SK-N-SH (cell line): ENCODE measurements at regions not wholly inside any gene's neighbourhood (a gene's known extent, or its start where the extent isn't known, plus 50 kb on each side); places are given as distances from the start of the nearest gene placed in this dataset.

ENCODE experiments used
- JUND ChIP-seq: IDR thresholded peaks from 2 replicates; pipeline ENCODE4 v1.4.0; 2012
- POLR2AphosphoS5 ChIP-seq: IDR thresholded peaks from 2 replicates; pipeline ENCODE4 v1.6.1; 2012; ENCODE audit warnings: low read depth, low read length
- RFX5 ChIP-seq: IDR thresholded peaks from 2 replicates; pipeline ENCODE4 v1.6.1; 2012; ENCODE audit warnings: mild to moderate bottlenecking, improper control_type of control experiment, low read length
- SMC3 ChIP-seq: IDR thresholded peaks from 2 replicates; pipeline ENCODE4 v1.6.1; 2012; ENCODE audit warnings: low read depth, low read length, improper control_type of control experiment
- TAF1 ChIP-seq: IDR thresholded peaks from 2 replicates; pipeline ENCODE4 v1.6.1; 2012; ENCODE audit warnings: low read depth, mild to moderate bottlenecking, low read length, moderate library complexity, borderline replicate concordance
- TEAD4 ChIP-seq: IDR thresholded peaks from 2 replicates; pipeline ENCODE4 v1.4.0; 2012; ENCODE audit warnings: mild to moderate bottlenecking, borderline replicate concordance; ENCODE audit not compliant: insufficient read depth
- TF ChIP-seq, protein P1 (sequence below): fragments of 200-600 bp; sonication (generic); IDR thresholded peaks from 2 replicates; pipeline ENCODE4 v1.6.1; 2017; ENCODE audit warnings: antibody characterized with exemption, mild to moderate bottlenecking, moderate library complexity
- TF ChIP-seq, protein P2 (sequence below): fragments of 150-350 bp; IDR thresholded peaks from 2 replicates; pipeline ENCODE4 v1.6.1; 2017; ENCODE audit warnings: antibody characterized with exemption, low read length, low read depth, borderline replicate concordance
- TF ChIP-seq, protein P3 (sequence below): IDR thresholded peaks from 2 replicates; pipeline ENCODE4 v1.6.1; 2012; ENCODE audit warnings: mild to moderate bottlenecking, low read depth, low read length, moderate library complexity

DNA sequence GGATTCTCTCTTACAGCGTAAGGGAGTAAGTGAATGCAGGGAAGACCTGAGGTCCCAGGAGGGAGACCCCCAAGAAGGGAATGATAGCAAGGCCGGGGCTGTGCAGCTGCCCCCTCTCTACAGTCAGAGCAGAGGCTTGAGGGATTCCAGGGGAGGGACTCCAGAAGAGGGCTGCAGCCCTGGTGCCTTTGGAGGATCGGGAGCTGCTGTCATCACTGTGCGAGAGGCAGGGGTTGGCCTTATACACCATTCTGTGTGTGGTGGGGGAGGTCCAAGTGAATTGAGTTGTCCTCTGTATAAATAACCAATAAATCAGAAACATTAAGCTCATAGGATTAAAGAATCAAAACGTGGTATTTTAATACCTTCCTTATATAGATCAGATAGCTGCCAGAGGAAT is 114.9 kb downstream of the GLI2 start:
- no peak for TF ChIP-seq POLR2AphosphoS5
- TF ChIP-seq, protein P1, sequence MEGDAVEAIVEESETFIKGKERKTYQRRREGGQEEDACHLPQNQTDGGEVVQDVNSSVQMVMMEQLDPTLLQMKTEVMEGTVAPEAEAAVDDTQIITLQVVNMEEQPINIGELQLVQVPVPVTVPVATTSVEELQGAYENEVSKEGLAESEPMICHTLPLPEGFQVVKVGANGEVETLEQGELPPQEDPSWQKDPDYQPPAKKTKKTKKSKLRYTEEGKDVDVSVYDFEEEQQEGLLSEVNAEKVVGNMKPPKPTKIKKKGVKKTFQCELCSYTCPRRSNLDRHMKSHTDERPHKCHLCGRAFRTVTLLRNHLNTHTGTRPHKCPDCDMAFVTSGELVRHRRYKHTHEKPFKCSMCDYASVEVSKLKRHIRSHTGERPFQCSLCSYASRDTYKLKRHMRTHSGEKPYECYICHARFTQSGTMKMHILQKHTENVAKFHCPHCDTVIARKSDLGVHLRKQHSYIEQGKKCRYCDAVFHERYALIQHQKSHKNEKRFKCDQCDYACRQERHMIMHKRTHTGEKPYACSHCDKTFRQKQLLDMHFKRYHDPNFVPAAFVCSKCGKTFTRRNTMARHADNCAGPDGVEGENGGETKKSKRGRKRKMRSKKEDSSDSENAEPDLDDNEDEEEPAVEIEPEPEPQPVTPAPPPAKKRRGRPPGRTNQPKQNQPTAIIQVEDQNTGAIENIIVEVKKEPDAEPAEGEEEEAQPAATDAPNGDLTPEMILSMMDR = no peak
- TF ChIP-seq, protein P2, sequence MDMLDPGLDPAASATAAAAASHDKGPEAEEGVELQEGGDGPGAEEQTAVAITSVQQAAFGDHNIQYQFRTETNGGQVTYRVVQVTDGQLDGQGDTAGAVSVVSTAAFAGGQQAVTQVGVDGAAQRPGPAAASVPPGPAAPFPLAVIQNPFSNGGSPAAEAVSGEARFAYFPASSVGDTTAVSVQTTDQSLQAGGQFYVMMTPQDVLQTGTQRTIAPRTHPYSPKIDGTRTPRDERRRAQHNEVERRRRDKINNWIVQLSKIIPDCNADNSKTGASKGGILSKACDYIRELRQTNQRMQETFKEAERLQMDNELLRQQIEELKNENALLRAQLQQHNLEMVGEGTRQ = no peak
- TF ChIP-seq TAF1 = no peak
- no peak for TF ChIP-seq SMC3
- no peak for TF ChIP-seq JUND
- TF ChIP-seq, protein P3, sequence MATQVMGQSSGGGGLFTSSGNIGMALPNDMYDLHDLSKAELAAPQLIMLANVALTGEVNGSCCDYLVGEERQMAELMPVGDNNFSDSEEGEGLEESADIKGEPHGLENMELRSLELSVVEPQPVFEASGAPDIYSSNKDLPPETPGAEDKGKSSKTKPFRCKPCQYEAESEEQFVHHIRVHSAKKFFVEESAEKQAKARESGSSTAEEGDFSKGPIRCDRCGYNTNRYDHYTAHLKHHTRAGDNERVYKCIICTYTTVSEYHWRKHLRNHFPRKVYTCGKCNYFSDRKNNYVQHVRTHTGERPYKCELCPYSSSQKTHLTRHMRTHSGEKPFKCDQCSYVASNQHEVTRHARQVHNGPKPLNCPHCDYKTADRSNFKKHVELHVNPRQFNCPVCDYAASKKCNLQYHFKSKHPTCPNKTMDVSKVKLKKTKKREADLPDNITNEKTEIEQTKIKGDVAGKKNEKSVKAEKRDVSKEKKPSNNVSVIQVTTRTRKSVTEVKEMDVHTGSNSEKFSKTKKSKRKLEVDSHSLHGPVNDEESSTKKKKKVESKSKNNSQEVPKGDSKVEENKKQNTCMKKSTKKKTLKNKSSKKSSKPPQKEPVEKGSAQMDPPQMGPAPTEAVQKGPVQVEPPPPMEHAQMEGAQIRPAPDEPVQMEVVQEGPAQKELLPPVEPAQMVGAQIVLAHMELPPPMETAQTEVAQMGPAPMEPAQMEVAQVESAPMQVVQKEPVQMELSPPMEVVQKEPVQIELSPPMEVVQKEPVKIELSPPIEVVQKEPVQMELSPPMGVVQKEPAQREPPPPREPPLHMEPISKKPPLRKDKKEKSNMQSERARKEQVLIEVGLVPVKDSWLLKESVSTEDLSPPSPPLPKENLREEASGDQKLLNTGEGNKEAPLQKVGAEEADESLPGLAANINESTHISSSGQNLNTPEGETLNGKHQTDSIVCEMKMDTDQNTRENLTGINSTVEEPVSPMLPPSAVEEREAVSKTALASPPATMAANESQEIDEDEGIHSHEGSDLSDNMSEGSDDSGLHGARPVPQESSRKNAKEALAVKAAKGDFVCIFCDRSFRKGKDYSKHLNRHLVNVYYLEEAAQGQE = no peak
- TF ChIP-seq RFX5 = no peak
- TF ChIP-seq TEAD4 = no peak
